HG03159 (cell line): ENCODE measurements at regions not wholly inside any gene's neighbourhood (a gene's known extent, or its start where the extent isn't known, plus 50 kb on each side); places are given as distances from the start of the nearest gene placed in this dataset.

ENCODE experiments used
- ATAC-seq: cut with Tn5 transposase; IDR thresholded peaks from one replicate; pipeline ENCODE4 v1.9.1; 2021; ENCODE audit warnings: mild to moderate bottlenecking, moderate library complexity; ENCODE audit not compliant: unreplicated experiment

DNA sequence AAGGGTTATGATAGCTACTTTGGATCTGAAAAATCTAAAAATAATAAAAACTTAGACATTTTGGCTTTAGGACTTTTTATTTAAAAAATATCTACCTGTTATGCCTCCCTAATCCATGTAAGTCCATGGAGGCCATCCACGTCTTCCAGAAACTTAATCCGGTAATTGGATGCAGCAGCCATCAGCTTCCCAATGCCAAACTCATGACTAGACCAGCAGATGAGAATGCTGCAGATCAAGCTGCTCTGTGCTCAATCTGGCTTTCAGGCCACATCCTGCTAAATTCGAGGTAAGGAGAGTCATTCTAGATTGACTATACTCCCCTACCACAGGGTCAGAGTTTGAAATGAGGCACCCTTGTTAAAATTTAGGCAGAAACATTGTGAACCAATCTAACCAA, 168.5 kb upstream of the TCERG1L start:
- ATAC-seq = no peak

DNA sequence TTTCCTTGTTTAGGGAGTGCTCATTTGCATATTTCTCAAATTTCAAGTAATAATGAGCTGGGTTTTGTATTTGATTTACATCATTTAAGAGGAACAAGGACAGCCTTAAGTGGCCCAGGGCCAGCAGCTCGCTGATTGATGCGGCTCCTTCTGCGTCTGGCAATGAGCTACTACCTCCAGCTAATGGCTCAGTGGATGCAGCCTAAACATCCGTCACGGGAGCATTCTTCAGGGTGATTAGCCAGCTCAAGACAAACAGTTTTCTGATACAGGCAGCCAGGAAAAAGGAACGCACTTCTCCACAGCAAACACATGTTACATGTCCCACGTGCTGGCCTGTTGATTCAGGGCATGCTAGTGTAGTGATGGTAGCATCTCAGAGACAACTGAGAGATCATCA, 169.3 kb upstream of the TCERG1L start:
- no peak for ATAC-seq

DNA sequence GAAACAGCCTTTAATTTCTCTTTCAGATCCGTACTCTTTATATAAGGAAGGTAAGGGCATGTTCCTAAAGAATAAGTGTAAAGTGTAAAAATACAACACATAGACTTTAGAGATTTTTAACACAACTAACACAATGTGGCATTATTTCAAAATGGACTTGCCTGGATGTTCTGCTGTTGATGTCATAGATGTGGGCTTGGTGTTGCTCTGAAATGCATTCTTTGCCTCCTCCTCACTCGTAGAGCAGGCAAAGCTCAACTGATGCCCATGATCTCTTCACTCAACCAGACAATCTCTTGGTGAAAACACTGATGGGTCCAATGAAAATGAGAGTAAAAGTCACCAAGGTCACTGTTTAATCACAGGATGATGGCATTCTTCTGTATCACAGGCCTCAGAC, 174.2 kb upstream of the TCERG1L start:
- no peak for ATAC-seq

DNA sequence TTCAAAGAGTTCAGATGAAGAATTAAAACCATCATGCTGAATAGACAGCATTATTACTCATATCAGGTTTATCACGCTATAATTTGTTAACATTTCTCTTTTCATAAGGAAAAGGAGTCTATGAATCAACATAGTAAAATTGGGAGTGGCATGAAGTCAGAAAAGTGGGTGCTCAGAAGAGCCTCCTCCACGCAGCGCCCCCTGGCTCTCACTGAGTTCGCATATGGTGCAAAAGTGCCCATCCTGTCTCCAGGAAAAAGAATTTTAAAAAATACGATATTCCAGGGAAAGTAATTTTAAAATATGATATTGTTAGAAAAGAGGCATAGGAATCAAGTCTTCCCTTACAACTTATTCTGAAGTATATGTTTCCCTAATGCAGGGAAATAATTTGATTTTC, 176.3 kb upstream of the TCERG1L start:
- ATAC-seq = no peak

DNA sequence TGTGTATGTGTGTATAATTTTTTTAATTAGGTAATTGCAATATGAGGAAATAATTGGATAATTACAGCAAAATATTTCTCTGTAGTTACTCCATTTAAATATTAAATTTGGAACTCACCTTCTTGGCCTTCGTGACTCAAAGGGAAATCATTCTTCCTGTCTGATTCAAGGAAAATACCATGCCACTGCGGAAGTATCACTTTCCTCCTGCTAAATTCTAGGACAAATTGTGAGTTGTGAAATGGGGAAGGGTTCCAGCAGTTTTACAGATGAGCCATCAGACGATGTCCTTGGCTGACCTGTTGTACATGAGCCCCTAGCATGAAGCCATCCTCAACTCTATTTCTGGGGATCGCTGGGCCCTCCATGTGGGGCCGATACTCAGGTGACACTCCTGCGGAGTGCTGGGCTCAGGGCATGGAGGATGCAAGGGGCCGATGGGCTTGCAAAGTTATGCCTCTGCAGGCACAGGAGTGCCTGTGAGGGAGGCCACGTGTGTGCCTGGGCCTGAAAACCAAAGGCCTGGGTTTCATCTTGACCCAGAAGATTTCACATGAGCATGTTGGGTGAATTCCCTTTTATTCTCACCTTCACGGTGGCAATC, 179.6 kb upstream of the TCERG1L start:
- ATAC-seq = no peak

DNA sequence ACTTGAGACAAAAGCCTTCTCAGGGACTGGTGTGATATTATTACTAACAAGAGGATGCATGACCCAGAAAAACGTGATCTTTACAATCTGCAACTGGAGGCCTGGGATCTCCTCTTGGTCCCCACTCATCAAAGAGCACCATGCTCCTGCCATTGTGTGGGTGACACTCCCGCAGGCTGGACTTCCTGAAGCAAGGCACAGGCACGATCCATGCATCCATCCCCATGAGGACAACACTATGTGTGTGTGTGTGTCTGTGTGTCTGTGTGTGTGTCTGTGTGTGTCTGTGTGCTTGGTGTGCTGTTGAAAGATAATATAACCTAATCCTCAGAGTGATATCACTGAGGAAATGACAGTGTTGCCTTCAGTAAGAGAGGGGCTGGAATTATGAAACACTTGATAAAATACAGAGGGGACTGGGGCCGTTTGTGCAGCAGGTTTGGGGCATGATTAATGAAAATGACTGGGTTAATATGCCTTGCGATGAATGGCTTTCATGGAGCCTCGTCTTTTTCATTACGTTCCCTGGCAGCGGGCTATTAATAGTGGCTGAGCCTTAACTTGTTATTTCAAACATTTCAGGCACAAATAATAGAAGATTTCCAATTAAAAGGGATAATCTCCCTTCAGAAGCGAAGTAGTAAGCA, 180.8 kb upstream of the TCERG1L start:
- ATAC-seq = no peak

DNA sequence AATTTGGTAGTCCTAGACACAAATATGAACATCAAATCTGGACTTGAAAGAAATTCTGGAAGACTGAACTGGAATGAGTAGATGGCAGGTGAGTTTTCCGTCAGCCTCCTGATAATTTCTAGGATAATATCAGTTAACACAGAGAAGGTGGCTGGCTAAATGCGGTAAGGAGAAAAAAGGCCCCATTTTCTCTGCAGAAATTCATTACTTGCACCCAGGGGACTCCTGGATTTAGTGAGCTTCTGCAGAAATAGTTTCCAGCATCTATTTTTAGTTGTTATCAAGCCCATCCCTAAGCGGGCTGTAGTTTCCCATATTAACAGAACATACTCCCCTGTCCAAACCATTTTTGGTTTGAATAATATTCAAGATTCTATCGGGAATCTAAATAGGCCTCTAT, 181.9 kb upstream of the TCERG1L start:
- no peak for ATAC-seq

DNA sequence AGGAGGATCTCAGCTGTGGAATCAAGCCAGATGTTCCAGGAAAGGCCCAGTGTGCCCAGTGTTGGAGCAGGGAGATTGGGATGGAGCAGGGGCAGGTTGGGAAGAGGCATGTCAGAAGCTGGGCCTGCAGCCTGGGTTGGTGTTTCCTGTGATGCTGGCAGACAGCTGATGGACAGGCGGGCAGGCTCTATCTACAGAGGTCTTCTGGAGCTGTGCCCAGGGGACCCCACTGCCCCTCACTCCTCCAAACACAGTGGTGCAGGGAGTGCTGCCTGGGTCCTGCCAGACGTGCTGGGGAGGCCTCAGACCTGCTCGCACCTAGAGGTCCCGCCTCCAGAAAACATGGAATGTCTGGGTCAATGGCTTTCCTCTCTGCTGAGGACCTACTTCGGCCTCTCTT, 182.9 kb upstream of the TCERG1L start:
- no peak for ATAC-seq

DNA sequence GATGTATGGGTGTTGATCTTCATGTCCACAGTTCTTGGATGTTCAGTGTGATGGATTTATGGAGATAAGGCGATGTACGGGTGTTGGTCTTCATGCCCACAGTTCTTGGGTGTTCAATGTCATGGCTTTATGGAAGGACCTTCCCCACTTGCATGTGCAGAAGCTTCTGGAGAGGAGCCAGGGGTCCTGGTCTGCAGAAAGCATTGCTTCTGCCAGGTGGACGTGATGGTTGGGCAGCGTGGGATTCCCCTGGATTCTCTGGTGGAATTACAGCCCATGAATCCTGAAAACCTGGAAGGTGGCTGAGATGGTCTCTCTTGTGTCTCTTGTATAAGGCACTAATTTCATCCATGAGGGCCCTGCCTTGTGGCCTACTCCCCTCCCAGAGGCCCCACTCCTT, 183.7 kb upstream of the TCERG1L start:
- no peak for ATAC-seq

DNA sequence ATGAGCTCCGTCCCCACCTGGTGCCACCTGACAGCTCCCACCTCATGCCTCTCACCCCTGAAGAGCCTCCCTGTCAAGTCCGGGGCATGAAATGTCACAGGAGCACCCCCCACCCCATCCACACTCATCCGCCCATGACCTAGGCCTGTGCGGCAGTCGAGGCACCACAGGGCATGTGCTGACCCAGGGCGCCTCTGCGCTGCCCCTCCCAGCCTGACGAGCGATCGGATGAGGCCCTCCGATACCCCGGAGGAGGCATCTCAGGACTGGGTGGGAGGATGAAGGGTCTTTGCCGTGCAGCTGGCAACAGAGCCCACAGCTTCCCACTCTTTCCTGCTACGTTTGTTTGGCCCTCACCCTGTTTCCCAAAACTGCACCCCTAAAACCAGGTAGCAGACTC, 184.4 kb upstream of the TCERG1L start:
- no peak for ATAC-seq

DNA sequence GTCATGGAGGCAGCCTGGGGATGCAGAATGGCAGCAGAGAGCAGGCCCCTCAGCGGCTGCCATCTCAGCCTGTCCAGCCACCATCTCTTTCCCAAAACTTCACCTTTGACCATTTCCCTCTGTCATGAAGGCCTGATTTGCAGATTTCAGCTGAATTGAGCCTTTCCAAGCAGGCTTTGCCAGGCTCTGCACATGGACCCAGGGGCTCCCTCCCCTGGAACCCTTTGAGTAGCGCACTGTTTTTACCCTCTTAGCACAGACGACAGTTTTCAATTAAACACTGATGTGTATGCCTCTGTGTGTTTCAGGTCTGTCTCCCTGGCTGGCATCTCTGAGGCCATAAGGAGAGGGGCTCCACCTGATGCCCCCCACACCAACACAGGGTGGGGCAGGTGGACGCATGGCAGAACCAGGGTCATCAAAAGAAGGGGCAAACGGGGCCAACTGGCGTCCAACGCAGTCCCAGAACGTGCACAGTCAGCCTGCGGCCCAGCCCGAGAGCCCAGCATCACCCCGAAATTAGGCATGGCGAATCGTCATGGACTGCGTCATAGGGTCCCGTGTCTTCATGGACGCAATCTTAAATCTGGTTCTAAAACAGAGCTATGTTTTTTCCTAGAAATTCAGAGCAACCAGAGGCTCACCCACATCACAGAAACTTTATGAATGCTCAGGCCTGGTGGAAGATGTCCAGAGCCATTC, 185.0 kb upstream of the TCERG1L start:
- ATAC-seq = no peak

DNA sequence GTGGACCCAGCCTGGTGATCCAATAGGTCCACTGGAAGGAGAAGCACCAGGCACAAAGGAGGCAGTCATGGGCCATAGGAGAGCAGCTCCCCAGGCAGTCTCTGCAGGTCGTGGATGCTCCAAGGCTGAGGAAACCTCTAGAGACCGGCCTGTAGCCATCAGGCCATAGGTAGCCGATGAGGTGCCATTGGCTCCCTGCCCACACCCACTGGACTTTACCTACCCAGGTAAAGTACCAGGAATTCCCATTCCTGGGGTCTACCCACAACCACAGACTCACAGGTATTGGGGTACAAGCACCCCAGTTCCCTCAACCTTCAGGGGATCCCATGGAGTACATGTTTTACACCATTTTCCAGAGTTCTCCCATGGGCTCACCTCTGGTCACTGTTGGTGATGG, 188.0 kb upstream of the TCERG1L start:
- no peak for ATAC-seq

DNA sequence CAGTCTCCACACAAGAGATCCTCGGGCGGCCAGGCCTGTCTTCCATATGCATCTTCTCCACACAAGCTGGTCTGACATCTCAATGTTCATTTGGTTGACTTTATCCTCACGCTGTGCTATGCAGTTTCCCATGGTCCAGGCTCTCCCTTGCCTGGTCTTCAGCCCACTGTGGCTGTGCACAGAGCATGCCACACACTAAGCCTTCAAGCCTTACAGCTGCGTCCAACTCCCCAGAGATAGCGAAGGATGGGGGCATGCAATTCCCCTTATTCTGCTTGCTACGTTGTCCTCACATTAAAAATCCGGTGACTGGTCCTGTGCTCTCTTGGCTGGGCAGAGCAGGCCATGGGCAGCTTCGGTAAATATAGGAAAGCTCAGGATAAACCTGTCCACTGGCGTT, 188.7 kb upstream of the TCERG1L start:
- no peak for ATAC-seq

DNA sequence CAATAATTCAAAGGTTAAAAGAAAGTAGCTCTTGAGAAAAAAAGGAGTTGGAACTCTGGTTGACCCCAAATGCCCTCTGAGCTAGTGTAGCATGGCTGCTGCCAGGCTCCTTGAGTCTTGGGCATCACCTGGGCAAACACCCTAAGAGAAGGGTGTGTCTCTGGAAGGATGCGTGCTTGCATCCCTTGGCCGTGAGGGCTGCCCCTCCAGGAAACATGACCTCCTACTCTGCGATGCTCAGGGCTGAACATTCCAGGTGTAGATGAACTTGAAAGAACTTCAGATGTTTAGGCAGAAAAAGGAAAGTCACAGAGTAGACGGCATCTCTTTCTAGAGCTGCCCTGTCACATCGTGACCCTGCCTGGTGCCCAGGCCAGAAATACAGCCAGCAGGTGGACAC, 189.4 kb upstream of the TCERG1L start:
- ATAC-seq = no peak

DNA sequence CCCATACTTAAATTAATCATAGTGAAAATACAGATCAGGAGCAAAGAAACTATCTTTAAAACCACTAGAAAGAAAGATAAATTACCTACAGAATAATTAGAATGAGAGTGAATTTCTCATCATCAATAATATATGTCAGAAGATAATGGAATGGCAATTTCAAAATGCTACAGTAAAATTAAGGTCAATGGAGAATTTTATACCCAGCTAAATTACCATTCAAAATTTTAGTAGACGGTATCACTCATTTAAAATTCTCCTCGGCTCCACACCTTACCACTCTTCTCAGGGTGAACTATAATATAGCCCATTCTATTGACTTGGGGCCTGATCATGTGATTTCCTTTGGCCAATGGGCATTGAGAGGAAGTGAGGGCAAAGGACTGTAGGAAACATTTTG, 192.5 kb upstream of the TCERG1L start:
- ATAC-seq = no peak

DNA sequence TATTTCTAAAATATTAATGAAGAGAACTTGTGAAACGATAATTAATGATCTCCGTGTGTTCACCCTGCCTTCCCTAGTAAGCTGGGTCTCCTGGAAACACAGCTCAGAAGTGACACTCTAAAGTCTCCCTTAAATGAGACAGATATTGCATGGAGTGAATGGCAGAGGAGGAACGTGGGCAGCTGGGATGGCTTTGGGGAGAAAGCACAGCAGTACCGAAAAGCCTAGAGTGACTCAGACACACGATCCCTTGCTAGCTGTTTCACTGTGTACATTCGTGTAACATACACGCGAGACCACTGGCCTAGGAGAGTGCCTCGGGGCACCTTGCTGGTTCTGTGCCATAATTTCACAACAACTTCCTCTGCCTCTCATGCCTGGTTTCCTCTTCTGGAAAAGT, 199.9 kb upstream of the TCERG1L start:
- ATAC-seq = no peak

DNA sequence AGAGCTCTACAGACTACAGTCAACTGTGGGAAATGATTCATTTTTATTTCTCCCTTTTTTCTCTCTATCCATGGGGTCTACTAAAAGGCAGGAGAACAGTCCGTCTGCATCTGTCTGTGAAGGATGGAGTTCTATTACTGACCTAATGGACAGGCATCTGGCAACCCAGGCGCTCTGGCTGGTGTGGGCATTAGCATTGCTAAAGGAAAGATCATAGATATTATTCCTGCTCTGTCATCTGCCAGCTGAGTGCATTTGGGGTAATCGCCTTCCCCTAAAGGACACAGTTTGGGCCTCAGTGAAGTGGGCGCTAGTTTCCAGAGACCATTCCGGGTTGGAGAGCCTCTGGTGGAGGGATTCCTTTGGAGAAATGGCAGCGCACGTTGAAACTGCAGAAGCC, 201.3 kb upstream of the TCERG1L start:
- ATAC-seq = no peak

DNA sequence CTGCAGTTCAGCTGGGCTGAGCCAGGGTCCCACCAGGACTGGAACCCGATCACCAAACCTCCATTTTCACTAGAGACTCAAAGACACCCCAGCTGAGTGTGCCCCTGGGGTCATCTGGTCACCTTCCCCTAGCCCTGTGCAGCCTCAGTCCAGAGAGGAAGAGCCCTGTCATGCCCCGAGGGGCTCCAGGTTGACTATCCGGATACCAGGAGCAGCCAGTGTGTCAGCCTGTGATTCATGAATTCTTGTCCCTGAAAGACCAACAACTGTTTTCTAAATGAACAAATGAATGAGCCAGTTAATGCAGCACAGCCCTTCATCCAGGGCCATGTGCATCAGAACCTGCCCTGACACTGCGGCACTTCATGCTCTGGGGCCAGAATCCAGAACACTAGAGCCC, 201.9 kb upstream of the TCERG1L start:
- ATAC-seq = no peak

DNA sequence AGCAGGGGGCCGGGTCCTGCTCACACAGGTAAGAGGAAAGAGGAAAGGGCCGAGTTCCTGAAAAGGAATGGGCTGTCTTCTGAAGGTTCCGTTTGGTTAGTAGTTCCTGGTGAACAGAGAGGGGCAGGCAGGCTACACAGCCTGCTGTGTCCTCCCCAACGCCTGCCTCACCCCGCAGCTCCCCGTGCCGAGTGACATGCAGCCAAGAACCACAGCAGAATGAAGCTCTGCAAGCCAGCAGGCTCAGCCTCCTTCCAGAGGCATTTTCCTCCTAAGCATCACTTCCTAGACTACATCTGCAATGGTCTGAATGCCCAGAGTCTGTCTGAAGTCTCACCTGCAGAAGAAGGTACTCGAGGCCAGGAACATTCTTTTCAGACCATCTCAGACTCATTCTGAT, 202.4 kb upstream of the TCERG1L start:
- no peak for ATAC-seq

DNA sequence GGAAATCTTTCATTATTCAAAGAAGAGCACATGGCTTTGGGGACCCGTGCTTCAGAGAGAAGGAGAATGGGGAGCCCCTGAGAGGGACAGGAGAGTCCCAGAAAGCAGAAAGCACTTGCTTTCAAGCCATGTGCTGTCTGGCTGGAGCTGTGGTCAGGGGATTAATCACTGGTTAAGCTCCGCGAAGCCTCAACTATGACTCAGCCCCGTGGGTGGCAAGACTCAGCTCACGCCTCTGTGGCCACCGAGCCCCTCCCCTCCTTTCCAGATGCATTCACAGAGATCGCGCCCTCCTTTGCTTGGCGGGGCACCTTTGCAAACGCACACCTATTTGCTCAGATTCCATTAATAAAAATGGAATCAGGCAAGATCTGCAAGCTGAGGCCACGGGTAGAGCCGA, 202.9 kb upstream of the TCERG1L start:
- ATAC-seq = no peak

DNA sequence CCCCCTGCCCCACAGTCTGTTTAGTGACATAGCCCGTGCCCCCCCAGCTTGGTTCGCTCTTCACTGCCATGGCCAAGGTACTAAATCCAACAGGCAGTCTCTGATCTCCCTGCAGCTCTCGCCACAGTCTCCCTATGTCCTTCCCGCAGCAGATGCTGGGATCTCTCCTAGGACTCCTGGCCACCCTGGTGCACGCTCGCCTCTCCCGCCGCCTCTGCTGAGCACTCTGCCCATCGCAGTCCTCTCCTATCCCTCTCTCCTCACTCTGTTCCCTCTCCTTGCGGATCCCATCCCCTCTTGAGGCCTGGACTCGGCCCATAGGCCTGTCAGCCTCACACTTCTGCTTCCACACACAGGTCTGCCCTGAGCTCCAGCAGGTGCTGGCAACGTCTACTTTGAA, 204.8 kb upstream of the TCERG1L start:
- no peak for ATAC-seq

DNA sequence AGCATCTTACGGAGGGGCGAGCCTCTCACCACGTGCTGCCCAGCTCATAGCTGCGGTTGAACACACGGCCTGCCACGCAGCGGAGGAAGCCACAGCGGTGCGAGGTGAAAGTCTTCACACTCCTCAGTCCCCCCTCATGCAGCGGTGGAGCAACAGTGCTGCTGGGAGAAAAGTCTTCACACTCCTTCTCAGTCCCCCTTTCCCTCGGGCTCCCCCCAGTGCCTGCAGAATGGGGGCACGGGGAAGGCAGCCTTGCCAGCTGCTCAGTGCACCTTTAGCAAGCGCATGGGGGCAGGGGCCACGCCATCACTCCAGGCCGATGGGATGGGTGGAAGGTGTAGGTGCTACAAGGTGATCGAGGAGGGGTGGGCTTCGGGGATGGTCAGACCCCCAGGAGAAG, 206.3 kb upstream of the TCERG1L start:
- no peak for ATAC-seq
